GM21529 (cell line): ENCODE measurements at regions not wholly inside any gene's neighbourhood (a gene's known extent, or its start where the extent isn't known, plus 50 kb on each side); places are given as distances from the start of the nearest gene placed in this dataset.
A peak's percentile ranks its signal among the peaks of the same experiment; 100 is the strongest.

Experiments
- ATAC-seq: cut with Tn5 transposase; IDR thresholded peaks from one replicate; pipeline ENCODE4 v1.9.1; 2021; ENCODE audit not compliant: unreplicated experiment

DNA sequence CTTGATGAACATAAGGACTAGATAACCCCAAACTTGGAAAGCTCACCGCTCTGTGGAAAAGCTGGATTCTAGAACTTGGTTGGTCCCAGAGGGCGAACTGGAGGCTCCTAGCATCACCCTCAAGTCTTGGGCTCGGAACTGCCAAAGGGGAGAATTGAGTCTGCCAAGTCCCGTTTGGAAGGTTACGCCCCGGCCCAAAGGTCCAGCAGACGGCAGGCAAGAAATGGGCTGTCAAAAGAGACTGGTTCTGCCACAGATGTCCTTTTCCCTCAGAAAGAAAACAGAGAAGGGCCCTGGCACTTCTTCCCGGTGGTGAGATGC lies 182.2 kb downstream of the ANAPC1 start:
- no peak for ATAC-seq

DNA sequence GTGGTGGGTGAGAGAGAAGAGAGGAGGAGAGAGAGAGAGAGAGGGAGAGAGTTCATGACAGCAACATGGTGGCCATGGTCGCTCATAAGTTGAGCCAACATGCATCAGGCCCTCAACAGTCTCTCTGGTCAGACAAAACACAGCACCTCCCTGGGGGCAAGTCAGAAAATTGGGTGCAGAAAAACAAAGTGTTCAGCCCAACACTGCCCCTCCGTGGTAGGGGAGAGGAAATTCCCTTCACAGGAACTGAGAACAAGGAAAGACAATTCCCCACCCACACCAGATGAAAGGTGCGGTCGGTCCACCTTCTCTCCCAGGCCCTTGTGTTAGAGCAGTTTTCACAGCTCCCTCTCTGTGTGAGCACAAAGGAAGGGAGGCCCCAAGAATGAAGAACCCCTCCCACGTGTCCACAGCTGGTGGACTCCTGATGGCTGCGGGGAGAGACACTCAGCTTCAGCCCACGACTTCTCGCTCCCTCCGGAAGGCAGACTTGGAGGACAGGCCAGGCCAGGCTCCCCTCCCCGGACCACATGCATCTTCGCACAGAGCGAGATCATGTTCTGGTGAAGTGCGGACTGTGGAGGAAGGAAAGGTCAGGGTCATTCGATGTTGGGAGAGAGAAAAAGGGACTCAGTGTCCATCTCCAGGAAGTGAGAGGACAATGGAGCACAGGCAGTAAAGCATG lies 181.7 kb downstream of the ANAPC1 start:
- no peak for ATAC-seq

DNA sequence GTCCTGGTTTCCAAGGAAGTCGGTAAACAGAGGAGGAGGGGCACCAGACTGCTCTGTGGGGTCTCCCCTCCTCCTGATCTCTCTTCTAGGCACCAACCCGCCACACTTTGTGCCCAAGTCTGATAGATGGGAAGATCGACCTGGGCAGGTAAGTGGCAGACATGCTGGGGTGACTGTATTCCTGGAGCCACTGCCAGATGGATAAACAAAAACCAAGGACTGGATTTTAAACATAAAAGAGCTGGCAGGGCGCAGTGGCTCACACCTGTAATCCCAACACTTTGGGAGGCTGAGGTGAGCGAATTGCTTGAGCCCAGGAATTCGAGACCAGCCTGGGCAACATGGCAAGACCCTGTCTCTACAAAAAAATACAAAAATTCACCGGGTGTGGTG lies 181.2 kb downstream of the ANAPC1 start:
- no peak for ATAC-seq

DNA sequence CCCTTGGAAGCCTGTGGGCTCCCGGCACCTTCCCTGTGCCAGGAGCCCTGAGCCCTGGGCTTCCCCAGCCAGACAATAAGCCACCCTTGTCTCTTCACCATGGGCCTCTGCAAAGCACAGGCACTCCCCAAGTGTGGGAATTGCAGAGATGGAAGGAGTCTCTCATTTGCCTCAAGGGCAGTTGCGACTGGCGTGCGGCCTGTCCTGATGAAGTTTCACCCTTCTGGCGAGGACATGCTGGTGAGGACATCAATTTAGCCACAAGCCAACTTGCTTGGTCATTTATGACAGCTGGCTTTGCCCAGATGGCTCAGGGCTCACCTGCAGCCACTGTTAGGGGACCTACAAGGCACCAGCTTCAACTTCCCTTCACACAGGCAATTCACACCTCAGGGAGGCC lies 180.2 kb downstream of the ANAPC1 start:
- no peak for ATAC-seq

DNA sequence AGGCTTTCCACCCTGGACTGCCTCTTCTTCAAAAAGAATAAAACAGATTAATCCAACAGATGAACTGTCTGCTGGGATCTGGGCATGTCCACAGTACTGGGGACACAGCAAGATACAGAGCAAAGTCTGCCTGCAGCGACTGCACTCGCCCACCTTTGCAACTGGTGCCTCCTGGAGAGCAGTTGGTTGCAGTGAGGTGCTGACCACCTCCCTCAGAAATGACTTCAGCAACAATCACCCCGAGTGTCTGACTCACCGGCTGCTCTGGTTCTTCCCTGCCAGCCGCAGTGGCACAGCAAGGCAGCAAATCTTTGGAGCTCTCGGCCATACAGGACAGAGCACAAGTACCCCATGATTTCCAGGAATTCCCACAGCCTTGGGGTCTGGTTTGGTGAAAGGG lies 179.7 kb downstream of the ANAPC1 start:
- ATAC-seq = no peak

DNA sequence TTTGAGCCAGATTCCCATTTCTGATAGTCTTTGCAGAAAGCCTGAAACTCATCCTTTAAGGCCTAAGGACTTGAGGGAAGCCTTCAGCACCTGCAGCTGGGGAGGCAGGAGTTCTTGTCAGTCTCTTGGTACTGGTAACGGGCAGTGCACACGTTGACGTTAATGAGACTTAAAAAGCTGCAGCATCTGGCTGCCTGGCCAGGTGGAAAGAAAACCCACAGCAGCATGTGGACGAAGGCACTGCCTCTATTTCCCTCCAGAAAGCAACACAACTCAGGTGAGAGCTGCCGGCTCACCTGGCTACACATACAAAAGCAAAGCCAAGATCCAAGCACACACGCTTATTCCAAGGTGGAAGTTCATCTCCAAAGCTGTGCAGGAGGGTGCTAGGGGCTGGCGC lies 178.8 kb downstream of the ANAPC1 start:
- ATAC-seq = no peak

DNA sequence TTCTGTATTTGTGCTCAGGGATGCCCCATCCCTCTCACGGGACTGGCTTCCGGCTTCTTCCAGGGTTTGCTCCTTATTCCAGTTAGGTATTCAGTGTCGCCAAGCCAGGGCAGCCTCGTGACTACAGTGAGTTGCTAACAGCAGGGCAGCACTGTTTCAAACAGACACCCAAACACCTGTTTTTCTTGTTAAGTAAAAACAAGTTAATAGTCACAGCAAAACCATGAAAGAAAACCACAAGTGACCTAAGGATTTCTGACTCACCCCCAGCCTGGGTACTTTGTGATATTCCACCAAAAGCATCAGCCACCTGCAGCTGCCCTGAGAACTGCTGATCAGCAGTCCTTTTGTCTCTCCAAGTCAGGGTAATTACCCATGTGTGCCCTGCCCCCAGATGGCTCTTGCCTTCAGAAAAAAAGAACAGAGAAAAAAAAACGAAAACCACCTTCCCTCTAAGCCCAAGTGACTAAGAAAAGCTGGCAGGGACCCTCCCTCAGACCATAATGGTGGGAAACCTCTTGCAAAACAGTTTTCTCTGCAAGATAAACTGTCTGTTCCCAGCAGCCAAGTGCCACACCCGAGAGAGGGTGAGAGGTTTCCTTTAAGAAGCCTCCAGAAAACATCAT lies 178.2 kb downstream of the ANAPC1 start:
- ATAC-seq = peak; percentile 90

DNA sequence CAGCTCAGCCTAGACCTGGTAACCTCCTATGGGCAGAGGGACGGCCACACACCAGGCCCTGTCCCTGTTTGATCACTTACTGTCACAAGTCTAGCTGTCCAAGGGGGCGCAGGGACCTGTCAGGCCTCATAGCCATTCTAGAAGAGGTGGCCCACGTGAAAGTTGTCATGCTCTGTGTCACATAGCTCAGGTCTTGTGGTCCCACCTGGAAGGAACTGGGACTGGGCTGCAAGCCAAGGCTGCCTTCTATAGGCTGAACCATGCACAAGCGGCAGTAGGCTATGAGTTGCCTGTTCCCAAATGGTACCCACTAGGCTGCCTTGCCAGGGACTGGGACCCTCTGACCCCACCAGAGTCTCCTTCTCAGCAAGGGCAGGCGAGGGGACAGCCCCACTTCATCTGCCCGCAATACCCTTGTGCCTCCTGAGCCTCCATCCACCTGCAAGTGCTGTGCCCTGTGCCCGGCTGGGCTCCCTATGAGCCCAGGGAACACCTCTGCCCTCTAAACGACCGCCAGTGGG lies 177.5 kb downstream of the ANAPC1 start:
- no peak for ATAC-seq

DNA sequence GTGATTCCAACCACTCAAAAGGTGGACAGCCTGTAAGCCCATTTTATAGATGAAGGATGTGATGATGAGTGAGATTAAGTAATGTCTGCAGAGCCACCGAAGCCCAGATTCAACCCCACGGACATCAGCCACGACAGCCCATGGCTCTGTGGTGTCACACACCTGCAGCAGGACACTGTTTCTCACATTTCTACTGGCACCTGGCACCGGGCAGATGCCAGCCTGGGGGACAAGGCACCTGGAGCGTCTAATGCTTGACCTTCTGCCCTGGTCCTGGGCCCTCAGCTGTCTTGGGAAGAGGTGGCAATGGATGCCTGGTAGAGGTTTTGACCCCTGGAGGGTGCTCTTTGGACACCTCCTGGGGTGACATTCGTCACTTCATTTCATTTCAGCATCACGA lies 176.3 kb downstream of the ANAPC1 start:
- no peak for ATAC-seq

DNA sequence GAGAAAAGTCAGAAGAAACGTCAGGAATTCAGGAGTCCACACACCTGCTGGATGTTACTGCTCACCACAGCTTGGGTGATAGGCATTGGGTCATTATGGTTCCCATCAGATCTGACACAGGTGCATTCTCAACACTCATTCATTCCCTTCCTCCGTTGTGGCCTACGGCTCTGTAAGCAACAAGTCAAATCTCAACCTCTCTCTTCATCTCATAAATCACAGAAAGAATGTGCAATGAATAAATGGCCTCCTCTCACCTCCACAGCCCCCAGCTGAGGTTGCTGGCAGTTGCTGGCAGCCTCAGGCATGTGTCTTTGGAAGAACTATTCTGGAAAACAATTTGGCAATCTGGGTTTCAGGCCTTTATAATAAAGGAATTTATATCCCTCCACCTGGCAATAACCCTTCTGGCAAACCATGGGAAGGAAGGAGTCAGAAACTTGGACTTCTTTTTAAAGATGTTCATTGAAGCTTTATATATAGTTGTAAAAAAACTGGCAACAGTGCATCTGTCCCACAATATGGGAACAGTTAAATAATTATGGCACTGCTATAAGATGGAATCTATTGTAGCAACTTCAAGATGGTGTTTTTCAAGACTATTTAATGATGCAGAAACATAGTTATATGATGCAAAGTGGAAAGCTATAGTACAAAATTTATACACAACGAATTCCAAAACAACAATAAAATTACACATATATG lies 175.4 kb downstream of the ANAPC1 start:
- no peak for ATAC-seq

DNA sequence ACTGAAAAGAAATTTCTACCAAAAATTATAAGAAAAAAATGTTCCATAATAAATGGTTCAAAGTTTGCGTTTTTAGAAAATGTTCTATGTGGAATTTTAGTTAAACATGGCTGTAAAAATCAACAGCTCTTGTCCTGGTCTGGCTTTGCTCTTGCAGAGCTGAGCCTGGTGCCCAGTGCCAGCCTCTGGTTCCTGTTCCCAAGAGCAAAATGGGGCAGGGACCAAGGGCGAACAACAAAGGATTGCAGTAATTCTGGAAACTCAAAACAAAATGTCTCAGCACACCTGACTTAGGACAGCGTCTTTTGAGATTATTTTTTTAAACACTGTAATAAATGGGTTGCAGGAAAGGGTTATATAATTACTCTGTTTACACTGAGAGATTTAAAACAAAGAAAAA lies 174.7 kb downstream of the ANAPC1 start:
- no peak for ATAC-seq

DNA sequence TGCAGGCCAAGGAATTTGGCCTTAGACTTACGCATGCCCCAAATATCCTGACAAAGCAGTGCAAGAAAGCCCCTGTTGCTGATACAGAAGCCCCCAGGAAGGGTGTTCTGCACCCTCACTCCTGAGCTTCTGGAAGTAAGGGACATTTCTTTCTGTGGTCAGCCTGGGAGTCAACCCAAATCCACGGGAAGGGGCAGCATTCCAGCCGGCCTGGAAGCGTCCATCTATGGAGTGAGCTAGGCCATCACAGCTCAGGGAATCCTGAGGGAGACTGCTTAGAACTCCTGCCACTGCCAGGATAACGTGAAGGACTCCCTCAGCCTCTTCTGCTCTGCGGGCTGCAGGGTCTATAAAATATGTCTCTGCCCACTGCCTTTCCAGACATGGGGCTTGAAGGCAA lies 173.9 kb downstream of the ANAPC1 start:
- ATAC-seq = no peak

DNA sequence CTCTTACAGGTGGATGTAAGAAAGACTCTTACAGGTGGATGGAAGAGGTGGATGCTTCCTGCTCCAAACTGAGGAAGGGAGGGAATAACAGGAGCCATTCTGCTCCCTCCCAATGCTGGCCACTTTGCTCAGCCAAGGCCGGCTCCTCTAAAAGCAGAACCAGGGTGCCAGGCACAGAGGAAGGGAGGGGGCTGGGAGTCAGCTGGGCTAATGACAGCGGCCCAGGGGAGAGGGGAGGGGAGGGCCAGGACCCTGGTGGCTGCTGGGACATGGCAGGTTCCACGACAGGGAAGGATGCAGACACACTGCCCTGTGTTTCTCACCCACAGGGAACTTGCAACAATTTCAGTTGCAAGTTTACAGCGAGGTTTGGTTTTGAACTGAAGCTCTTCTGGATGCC lies 173.4 kb downstream of the ANAPC1 start:
- no peak for ATAC-seq

DNA sequence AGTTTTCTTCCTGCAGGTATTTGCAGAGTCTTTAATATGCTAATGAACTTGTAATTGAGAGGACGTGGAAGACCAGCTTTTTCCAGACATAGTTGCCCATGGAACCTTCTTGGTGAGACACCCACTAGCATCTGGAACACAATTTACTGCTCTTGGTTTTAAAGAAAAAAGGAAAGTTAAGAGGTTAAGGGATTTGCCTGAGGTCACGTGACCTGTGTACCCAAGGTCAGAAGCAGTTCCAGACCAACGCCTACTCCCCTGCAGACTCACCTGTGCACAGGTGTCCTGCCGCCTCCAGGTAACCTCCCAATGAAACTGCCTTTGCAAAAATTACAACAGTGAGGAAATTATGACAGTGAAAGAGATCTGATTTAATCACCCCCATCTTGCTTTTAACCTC lies 172.7 kb downstream of the ANAPC1 start:
- no peak for ATAC-seq

DNA sequence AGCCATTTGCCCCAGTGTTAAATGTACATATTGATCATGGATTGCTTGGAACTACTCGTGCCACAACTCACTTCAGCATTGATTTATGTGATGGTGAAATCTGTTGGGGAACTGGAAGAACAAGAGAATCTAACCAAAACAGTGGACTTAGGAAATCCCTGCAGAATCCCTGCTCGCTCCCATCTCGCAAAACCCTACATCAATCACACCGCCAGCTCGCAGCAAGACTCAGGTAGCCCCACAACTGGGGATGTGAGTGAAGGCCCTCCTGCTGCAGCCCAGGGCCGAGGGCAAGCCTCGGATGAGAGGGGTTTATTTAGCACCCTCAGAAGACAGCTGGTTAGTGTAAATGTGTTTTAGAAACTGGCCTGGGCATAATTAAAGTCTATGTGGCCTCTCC lies 171.6 kb downstream of the ANAPC1 start:
- no peak for ATAC-seq

DNA sequence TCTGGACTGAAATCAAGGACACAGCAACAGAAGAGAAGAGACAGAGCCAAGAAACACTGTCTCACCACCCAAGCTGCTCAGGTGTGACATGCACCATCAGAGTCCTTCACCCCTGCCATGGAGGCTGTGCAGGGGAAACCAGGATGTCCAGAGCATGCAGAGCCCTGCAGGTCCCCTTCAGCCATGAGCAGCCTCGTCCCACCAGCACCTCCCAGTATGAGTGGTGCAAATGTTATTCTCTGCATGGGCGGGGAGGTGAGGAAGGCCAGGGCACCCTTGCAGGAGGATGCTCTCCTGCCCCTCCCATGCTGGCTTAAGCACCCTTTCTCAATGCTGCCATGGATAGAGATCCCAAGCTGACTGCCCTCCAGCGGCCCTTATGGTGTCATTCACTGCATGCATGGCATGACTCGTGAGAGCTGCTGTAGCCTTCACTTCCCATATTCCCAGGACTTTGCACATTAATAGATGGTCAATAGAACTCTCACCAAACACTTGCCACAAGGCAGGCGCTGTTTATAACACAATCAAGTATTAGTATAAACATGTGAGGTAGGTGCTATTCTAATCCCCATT lies 171.0 kb downstream of the ANAPC1 start:
- no peak for ATAC-seq

DNA sequence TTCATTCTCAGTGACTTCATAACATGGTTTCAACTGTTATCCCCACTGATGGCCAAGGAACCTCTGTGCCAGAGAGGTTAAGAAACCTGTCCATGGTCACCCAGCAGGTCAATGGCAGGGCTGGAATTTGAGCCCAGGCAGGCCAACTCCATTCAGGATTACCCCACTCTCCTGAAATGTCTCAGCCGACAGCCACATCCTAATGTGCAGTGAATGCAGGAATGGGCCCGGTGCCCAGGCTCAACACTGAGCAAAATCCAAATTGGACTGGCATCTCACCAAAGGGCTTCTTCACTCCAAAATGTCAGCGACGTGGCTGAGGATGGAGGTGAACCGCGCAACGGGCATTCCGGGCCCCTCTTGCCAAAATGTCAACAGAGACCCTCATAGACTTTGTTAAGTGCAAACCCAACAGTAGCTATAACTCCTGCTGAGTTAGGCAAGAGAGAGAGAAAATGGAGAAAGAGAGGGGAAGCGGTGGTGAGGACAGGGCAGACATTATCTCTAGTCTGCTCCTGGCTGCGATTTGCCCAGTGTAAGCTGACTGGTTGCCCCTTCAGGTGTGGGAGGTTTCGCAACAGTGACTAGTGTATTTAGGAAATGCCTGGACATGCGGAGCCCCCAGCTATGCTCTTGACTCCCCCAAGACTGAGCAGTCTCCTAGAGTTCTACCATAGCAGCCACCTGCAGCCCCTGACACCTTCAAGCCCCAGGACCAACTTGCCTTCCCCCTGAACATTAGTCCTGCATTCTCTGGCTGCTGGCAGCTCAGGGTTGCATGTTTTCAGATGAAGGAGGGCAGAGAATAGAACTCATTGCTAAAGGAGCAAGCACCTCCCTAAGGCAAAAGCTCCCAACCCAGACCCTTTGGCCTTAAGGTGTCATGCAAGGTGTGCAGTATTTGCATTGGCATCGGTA lies 167.7 kb downstream of the ANAPC1 start:
- no peak for ATAC-seq

DNA sequence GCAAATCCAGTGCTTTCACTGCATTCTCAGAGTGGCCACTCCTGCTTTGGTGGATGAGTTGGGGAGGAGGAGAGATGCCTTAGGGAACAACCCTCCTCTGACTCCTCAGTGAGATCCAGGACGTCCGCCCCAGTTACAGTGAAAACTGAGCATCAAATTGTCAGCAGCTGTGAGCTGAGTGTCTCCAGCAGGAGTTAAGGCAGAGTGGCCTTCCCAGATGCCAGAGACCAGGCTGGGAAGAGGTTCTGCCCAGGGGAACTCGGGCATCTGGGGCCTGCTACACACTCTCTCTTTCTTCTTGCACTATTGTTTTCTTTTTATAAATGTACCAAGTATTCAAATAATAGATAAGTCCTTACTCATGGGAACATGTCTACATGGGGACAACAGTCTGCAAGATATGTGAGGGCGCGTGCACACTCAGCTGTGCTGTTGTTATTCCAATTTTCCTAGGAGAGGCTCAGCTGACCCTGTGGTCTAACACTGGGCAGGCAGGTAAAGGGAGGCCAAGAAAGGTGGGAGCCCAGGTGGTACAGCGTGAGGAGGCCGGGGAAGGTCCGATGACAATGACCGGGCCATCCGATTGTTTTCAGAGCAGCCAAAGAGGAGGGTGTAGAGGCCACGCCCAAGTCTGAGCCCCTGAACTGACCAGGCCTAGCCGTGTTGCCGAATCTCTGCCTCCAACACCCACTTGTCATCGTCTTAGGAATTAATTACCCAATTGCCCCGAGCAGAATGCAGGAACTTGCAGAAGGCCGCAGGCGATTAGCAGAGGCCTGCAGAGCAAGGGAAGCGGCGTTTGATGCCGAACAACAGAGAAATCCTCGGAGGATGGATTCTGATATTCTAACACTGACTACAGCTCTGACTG lies 166.9 kb downstream of the ANAPC1 start:
- ATAC-seq = no peak
